ENCODE measurements at regions not wholly inside any gene's neighbourhood (a gene's known extent, or its start where the extent isn't known, plus 50 kb on each side); places are given as distances from the start of the nearest gene placed in this dataset.
"Not testable (repeated sequence)": the region's sequence is repeated elsewhere in the genome, so short reads cannot be mapped to it uniquely, and the experiment has no call there.

- no peak for DNase-seq
These were observed 65.8 kb downstream of the MTX3 start for GRCh38 chr5:79924936-79925893.

GRCh38 chr5:79923431-79923830 is 67.6 kb downstream of the MTX3 start:
- DNase-seq: no peak

- no peak for DNase-seq
These were observed 68.4 kb downstream of the MTX3 start for GRCh38 chr5:79922626-79923025.

GRCh38 chr5:79907452-79907851 is 83.6 kb downstream of the MTX3 start:
- DNase-seq: not testable (repeated sequence)

- not testable (repeated sequence) for DNase-seq
These were observed 88.5 kb downstream of the MTX3 start for GRCh38 chr5:79902571-79902970.

GRCh38 chr5:79901631-79902030 is 89.4 kb downstream of the MTX3 start:
- DNase-seq: no peak

- no peak for DNase-seq
These were observed 92.5 kb downstream of the MTX3 start for GRCh38 chr5:79898611-79899010.

GRCh38 chr5:79893976-79894375 is 97.1 kb downstream of the MTX3 start:
- DNase-seq: no peak

- no peak for DNase-seq
These were observed 97.6 kb downstream of the MTX3 start for GRCh38 chr5:79893485-79893884.

- DNase-seq: no peak
These were observed 100.2 kb downstream of the MTX3 start for GRCh38 chr5:79890930-79891249.

- DNase-seq: no peak
These were observed 100.7 kb downstream of the MTX3 start for GRCh38 chr5:79890119-79890929.

- no peak for DNase-seq
These were observed 102.4 kb downstream of the MTX3 start for GRCh38 chr5:79888643-79889042.

- DNase-seq: no peak
These were observed 104.0 kb downstream of the MTX3 start for GRCh38 chr5:79886925-79887655.

GRCh38 chr5:79886456-79886855 is 104.6 kb downstream of the MTX3 start:
- no peak for DNase-seq

- not testable (repeated sequence) for DNase-seq
These were observed 111.2 kb downstream of the MTX3 start for GRCh38 chr5:79879880-79880279.

GRCh38 chr5:79878721-79879336 is 112.2 kb downstream of the MTX3 start:
- no peak for DNase-seq

- no peak for DNase-seq
These were observed 112.9 kb downstream of the MTX3 start for GRCh38 chr5:79878136-79878679.

- DNase-seq: no peak
These were observed 114.6 kb downstream of the MTX3 start for GRCh38 chr5:79876456-79876855.

- no peak for DNase-seq
These were observed 115.8 kb downstream of the MTX3 start for GRCh38 chr5:79875230-79875629.

GRCh38 chr5:79873187-79873586 is 117.9 kb downstream of the MTX3 start:
- no peak for DNase-seq

- DNase-seq: no peak
These were observed 118.8 kb downstream of the MTX3 start for GRCh38 chr5:79872291-79872690.
